GM12865 (cell line): ENCODE measurements at regions not wholly inside any gene's neighbourhood (a gene's known extent, or its start where the extent isn't known, plus 50 kb on each side); places are given as distances from the start of the nearest gene placed in this dataset.

Experiments
- DNase-seq: peaks from one replicate; pipeline ENCODE4 v3.0.0; 2010; ENCODE audit warnings: low read depth
- H3K4me3 ChIP-seq: 2 replicates; pipeline ENCODE4 v1.5.1; 2011; ENCODE audit warnings: mild to moderate bottlenecking, low read depth, low read length, control low read depth
- CTCF ChIP-seq: IDR thresholded peaks from 2 replicates; pipeline ENCODE4 v1.5.1; 2011; ENCODE audit warnings: low read length, control low read depth, low read depth, inconsistent platforms; ENCODE audit not compliant: insufficient read depth; ENCODE audit errors: missing control alignments

DNA sequence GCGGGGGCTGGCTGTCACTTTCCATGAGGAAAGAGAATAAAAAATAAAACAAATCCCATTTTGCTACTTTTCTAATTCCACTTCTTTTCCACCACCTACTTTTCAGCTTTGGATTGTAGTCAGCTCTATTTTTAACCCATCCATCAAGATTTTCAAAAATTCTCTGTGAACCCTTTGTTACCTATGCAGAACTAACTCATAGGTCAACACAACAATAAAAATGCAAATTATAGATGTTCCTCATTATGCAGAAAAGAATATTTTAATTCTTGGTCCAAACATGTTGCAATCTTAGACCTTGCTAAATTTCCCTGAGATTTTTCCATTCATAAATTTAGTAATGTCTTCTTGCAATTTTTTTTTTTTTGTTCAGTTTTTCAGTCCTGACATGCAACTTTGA is 454.5 kb downstream of the ADAMTS20 start:
- no peak overlapping the region for H3K4me3 ChIP-seq
- DNase-seq: no peak
- TF ChIP-seq CTCF: no peak

DNA sequence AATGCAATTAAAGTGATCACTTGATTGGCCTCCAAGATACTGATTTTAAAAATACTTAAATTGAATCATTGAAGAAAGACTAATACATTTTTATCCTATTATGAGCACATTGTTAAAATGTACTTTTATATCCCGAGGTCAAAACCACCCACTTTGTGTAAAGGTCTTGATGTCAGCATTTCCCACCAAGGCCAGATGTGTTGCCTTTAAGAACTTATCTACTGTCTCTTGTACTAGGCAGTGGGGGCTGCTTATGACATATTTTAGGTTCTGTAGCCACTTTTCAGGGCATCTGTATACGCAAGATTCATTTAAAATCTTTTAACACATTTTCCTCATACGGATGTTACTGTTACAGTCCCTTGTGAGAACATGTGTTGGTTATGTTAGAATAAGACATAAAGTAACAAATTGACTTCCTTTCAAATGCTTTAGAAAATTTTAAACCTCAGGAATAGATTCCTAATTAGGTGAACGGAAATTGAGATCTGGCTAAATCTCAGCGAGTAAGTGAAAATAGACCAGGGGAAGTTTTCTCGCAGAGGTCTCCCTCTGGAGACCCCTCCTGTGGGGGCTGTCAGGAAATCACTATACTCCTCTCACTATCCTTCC is 456.2 kb downstream of the ADAMTS20 start:
- no peak for TF ChIP-seq CTCF
- no peak for DNase-seq
- H3K4me3 ChIP-seq: no peak overlapping the region

- DNase-seq: no peak
- TF ChIP-seq CTCF: no peak
These were observed 457.0 kb downstream of the ADAMTS20 start for GRCh38 chr12:43094886-43095575.

DNA sequence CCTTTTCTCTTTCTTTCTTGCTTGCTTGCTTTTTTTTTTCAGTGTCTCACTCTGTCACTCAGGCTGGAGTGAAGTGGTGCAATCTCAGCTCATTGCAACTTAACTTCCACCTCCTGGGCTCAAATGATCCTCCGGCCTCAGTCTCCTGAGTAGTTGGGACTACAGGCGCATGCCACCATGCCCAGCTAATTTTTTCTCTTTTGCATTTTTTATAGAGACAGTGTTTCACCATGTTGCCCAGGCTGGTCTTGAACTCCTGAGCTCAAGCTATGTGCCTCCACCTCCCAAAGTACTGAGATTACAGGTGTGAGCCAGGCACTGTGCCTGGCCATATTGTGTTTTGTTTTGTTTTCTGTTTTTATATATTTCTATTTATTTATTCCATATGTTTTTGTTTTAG is 461.0 kb downstream of the ADAMTS20 start:
- no peak overlapping the region for H3K4me3 ChIP-seq
- DNase-seq: no peak
- no peak for TF ChIP-seq CTCF

More at GRCh38 chr12:43094886-43095575, 457.0 kb downstream of the ADAMTS20 start:
- no peak overlapping the region for H3K4me3 ChIP-seq

GRCh38 chr12:43087195-43088091 is 464.6 kb downstream of the ADAMTS20 start:
- no peak for TF ChIP-seq CTCF
- DNase-seq: no peak

GRCh38 chr12:43079476-43079875 is 472.5 kb downstream of the ADAMTS20 start:
- no peak overlapping the region for H3K4me3 ChIP-seq
- DNase-seq: no peak
- TF ChIP-seq CTCF: no peak

More at GRCh38 chr12:43087195-43088091, 464.6 kb downstream of the ADAMTS20 start:
- no peak overlapping the region for H3K4me3 ChIP-seq
